ENCODE measurements at regions not wholly inside any gene's neighbourhood (a gene's known extent, or its start where the extent isn't known, plus 50 kb on each side); places are given as distances from the start of the nearest gene placed in this dataset.

- TF ChIP-seq POLR2A (IDR thresholded peaks at IDR 0.05) (no peak), CTCF (IDR thresholded peaks at IDR 0.05) (no peak)
These were observed 200.7 kb upstream of the SPIN4 start for GRCh38 chrX:63551856-63552255.

Measured in thyroid gland (tissue), 4 donors.